ENCODE measurements at regions not wholly inside any gene's neighbourhood (a gene's known extent, or its start where the extent isn't known, plus 50 kb on each side); places are given as distances from the start of the nearest gene placed in this dataset.

- peak; percentile 73 for DNase-seq
- peak overlapping the region; percentile 80 for H3K27ac ChIP-seq
- H3K4me3 ChIP-seq (ENCODE audit: low read depth, low read length) = no peak overlapping the region
- H3K36me3 ChIP-seq (replicated peaks) = no peaks in the 10 kb centered on the region
- no peaks in the 10 kb centered on the region for H3K27me3 ChIP-seq (replicated peaks)
- in situ Hi-C loops (cut with HindIII; ENCODE audit: low pct_ligation_motif_present, low sequenced_read_pairs) = no loop called here
- TF ChIP-seq, protein P1, sequence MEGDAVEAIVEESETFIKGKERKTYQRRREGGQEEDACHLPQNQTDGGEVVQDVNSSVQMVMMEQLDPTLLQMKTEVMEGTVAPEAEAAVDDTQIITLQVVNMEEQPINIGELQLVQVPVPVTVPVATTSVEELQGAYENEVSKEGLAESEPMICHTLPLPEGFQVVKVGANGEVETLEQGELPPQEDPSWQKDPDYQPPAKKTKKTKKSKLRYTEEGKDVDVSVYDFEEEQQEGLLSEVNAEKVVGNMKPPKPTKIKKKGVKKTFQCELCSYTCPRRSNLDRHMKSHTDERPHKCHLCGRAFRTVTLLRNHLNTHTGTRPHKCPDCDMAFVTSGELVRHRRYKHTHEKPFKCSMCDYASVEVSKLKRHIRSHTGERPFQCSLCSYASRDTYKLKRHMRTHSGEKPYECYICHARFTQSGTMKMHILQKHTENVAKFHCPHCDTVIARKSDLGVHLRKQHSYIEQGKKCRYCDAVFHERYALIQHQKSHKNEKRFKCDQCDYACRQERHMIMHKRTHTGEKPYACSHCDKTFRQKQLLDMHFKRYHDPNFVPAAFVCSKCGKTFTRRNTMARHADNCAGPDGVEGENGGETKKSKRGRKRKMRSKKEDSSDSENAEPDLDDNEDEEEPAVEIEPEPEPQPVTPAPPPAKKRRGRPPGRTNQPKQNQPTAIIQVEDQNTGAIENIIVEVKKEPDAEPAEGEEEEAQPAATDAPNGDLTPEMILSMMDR (IDR thresholded peaks at IDR 0.05; ENCODE audit: low read depth, low read length, missing control alignments) = no peak
These were observed 78.2 kb downstream of the IL21 start for GRCh38 chr4:122542411-122543236.

DNA sequence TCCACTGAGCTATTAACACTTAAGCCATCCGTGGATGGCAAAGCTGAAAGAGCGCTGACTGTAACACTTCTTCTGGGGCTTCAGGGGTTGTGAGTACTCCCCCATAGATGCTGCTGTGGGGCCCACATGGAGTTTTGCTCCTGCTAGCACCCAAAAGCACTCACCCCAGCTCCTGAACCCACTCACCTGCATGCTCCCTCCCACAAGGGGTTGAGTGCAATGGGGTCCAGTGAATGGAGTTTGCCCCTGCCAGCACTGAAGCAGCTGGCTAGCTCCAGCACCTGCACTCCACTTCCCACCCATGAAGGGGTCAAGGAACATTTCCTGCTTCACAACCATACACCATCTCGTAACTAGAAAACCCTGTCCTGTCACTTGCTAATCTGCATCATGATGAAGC lies 78.9 kb downstream of the IL21 start:
- in situ Hi-C loops (cut with HindIII; ENCODE audit: low pct_ligation_motif_present, low sequenced_read_pairs) = no loop called here
- H3K4me3 ChIP-seq (ENCODE audit: low read depth, low read length) = no peak overlapping the region
- DNase-seq = no peak
- H3K36me3 ChIP-seq (replicated peaks) = no peaks in the 10 kb centered on the region
- no peaks in the 10 kb centered on the region for H3K27me3 ChIP-seq (replicated peaks)
- peak overlapping the region; percentile 41 for H3K27ac ChIP-seq
- TF ChIP-seq, protein P1 (IDR thresholded peaks at IDR 0.05; ENCODE audit: low read depth, low read length, missing control alignments) = no peak

DNA sequence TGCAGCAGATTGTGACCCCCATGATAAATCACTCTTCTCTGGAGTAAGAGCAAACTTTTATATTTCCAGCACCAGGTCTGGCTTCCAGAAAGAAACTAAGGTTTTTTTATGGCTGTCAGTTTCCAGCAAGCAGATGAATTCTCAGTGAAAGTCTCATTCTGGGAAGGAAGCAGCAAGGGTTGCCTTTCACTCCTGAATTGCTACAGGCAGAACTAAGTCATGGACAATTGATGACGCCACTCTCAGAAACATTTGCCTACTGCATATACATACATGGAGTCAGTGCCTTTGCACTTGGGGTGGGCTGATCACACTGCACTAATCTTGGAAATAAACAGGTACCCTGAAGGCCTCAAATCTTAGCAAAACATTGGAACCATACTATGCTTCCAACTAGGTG lies 80.0 kb downstream of the IL21 start:
- no peak for DNase-seq
- H3K36me3 ChIP-seq (replicated peaks) = no peaks in the 10 kb centered on the region
- no peak overlapping the region for H3K4me3 ChIP-seq (ENCODE audit: low read depth, low read length)
- in situ Hi-C loops (cut with HindIII; ENCODE audit: low pct_ligation_motif_present, low sequenced_read_pairs) = no loop called here
- peak overlapping the region; percentile 1 for H3K27ac ChIP-seq
- TF ChIP-seq, protein P1 (IDR thresholded peaks at IDR 0.05; ENCODE audit: low read depth, low read length, missing control alignments) = no peak
- no peaks in the 10 kb centered on the region for H3K27me3 ChIP-seq (replicated peaks)

DNA sequence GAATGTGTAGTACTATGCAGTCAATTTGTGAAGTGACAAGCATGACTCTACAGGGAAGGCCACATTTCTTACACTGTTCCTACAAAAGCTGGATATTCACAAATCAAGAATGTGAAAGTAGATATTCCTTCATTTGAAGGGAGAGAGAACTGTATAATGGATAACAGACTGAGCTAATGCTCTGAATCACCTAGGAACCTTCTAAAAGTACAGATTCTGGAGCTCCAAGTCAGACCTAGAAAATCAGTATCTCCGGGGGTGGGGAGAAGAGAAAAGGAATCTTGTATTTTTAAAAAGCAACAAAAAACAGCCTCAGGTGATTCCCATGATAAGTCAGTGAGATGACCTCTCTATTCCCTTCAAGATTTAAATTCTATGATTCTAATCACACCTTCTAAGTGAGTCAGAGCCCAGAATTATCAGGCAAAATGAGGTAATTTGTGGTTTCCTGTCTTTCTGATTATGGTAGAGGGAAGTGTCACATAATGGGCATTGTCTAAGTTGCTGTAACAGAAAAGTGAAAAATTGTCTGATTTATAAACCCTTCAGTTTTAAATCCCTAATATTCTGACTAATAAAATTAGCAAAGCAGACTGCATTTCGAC lies 80.9 kb downstream of the IL21 start:
- no peaks in the 10 kb centered on the region for H3K27me3 ChIP-seq (replicated peaks)
- no peaks in the 10 kb centered on the region for H3K36me3 ChIP-seq (replicated peaks)
- peak; percentile 11 for DNase-seq
- in situ Hi-C loops (cut with HindIII; ENCODE audit: low pct_ligation_motif_present, low sequenced_read_pairs) = no loop called here
- peak overlapping the region; percentile 1 for H3K27ac ChIP-seq
- H3K4me3 ChIP-seq (ENCODE audit: low read depth, low read length) = no peak overlapping the region
- TF ChIP-seq, protein P1 (IDR thresholded peaks at IDR 0.05; ENCODE audit: low read depth, low read length, missing control alignments) = no peak

GRCh38 chr4:122537388-122538135 lies 81.0 kb upstream of the IL2 start:
- in situ Hi-C loops (cut with HindIII; ENCODE audit: low pct_ligation_motif_present, low sequenced_read_pairs) = no loop called here

More at GRCh38 chr4:122537388-122538135, 81.0 kb upstream of the IL2 start:
- Histone ChIP-seq H3K27ac (no peak overlapping the region), H3K36me3 (replicated peaks) (no peaks in the 10 kb centered on the region), H3K27me3 (replicated peaks) (no peaks in the 10 kb centered on the region), H3K4me3 (ENCODE audit: low read depth, low read length) (no peak overlapping the region)
- no peak for DNase-seq
- TF ChIP-seq, protein P1 (IDR thresholded peaks at IDR 0.05; ENCODE audit: low read depth, low read length, missing control alignments) = no peak
